Myocyte (in vitro differentiated cells): ENCODE measurements at regions not wholly inside any gene's neighbourhood (a gene's known extent, or its start where the extent isn't known, plus 50 kb on each side); places are given as distances from the start of the nearest gene placed in this dataset.
"Not testable (repeated sequence)": the region's sequence is repeated elsewhere in the genome, so short reads cannot be mapped to it uniquely, and the experiment has no call there.

Experiments
- DNase-seq: peaks from one replicate; pipeline ENCODE4 v3.0.0-alpha.2; 2012; ENCODE audit warnings: low read depth

- DNase-seq, result no peak
Observed at GRCh38 chr11:116059919-116060318, 555.7 kb upstream of the CADM1 start.

- no peak for DNase-seq
Observed at GRCh38 chr11:116057000-116057399, 552.8 kb upstream of the CADM1 start.

DNA sequence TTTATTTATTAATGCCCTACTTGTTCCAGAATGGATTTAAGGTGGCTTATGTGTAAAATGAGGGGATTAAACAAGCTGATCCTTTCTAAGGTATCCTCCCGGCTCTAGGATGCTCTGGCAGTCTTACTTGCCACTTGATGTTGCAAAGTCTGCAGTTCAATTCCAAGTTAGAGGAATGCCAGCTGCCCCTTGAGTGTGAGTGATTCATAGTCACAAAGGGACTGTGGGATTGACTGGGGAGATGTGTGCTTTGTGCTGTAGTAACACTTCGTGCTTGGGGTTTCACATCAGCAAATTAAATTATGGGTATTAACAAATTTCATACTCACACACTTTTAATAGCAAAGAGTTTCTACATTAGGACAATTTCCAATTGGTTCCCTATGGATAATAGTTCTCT lies 550.8 kb upstream of the CADM1 start:
- DNase-seq, result peak; percentile 44

- no peak for DNase-seq
Observed at GRCh38 chr11:116053548-116053919, 549.3 kb upstream of the CADM1 start.

DNA sequence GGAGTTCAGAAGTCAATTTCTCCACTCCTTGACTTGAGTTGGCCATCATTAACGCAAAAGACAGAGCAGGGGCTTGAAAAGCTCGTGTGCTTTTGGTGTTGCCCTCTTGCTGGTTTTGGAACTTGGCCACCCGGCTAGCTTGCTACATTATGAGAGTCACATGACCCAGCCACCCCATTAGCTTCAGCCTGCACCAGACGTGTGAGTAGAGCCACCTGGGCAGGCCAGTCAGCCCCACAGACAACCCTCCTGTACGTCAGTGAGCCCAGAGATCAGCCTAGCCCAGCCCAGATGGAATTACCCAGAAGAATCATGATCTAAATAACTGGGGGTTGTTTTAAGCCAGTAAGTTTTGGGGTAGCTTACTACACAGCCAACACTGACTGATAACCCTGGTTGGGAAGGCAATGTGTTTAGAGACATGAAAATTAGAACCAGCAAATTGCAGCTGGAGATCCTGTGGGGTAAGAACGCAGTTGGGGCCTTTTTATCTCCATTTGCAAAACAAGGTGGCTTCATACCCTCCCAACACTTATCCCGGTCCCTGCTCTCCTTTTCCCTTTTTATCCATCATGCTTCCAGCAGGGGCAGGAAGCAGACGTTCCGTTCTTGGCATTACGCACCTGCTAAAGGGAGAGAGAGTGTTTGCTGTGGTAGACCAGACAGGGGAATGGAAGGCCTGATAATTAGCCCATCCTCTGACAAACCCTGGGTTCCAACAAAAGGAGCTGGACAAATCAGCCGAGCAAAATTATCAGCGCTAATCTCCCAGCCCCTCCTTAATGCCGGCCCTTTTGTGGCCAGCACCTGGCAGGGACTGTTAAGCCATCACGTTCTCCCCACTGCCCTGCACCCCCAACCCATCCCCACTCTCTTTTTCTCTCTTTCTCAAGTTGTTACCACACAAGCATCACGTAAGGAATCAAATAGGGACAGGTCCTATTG lies 548.7 kb upstream of the CADM1 start:
- no peak for DNase-seq

DNA sequence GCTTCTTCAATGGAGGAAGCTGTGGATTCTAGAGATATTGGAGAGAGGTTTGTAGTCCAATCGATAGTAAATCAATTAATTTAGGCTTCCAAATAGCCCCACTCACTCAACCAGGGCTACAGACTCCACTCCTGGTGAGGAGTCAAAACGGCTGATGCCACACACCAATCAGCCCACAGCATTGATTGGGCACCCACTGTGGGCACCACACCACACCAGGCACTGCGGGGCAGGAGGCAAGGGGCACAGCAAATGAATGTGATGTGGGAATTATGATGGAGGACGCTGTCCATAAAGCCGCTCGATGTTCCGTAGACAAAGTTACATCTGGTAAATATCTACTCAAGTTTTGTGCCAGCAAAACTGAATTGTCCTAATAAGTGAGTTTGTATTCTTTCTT lies 547.3 kb upstream of the CADM1 start:
- DNase-seq, result no peak

DNA sequence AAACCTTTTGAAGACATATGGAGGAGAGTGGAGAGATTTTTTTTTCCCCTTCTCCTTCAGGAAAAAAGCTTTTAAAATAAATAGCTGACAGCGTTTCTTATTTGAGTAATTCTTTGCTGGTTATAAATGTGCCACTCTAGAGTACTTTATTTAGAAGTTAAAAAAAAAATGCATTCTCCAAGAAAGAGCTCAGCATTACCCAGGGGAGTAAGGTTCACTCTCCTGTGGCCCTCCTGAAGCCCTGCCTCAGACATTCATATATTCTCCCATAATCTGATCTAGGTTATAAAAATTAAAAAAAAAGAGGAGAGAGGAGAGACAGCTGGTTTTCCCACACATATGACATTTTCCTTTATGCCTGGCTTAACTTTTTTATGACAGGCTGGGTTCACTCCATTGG lies 545.2 kb upstream of the CADM1 start:
- DNase-seq, result no peak

DNA sequence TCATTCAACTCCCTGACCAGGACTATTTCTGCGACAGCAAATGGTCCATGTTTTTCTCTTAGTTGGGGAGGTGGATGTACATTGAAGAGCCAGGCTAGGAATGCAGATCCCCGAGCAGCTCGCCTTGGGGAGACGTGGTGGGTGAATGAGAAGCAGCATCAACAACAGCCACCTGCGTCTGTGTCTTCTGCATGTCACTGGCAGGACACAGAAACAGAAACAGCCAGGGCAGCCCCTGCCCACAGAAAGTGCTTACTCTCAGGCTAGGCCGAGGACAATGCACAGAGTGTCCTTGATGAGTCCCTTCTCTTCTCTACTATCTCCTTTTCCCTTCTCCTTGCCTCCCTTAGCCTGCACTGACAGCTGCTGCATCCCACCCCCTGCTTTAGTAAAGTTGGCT lies 541.9 kb upstream of the CADM1 start:
- DNase-seq, result no peak

- DNase-seq, result no peak
Observed at GRCh38 chr11:116044941-116045340, 540.7 kb upstream of the CADM1 start.

DNA sequence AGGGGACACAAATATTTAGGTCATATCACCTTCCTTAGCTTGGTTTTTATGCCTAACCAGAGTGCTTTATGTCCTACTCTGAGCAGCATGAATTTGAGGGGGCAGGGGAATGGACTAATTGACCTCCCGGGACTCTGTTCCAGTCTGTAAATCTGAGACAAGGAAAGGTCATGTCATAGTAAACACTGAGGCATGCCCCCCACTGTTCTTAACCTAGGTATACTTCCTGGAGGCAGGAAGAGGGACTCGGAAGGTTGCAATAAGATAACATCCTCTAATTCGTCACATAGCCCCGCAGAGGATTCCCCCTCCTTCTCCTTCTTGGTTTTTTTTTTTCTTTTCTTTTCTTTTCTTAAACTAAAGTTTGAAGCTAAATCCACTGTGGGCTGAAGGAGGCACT lies 540.3 kb upstream of the CADM1 start:
- DNase-seq, result no peak

- DNase-seq, result no peak
Observed at GRCh38 chr11:116043857-116044256, 539.6 kb upstream of the CADM1 start.

DNA sequence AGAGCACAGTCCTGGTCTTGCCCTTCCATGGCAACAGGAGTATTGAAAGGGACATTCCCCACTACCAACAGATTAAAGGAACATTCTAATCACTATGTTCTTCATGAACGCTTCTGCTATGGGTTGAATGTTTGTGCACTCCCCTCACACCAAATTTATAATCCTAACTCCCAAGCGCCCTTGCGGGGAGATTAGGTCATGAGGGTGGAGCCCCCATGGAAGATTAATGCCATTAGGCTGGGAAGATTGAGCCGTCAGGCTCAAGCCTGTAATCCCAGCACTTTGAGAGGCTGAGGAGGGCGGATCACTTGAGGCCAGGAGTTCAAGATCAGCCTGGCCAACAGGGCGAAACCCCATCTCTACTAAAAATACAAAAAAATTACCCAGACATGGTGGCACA lies 538.8 kb upstream of the CADM1 start:
- DNase-seq, result not testable (repeated sequence)

DNA sequence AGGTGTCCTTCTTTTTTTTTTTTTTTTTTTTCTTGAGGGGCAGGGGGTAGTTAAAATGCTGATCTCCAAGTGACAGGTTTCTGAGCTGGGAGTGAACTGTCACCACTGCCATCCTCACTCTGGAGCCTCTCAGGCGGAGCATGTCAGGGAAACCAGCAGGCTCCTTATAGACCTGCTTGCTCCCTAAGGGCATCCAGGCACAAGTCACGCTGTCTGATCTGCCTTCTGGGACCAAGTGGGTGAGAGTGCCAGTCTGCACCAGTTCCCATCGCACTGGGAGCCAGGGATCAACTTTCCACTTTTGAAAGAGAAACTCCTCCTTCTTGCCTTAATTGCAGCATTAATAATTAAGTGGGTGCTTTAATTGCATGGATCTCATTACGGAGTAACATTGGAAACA lies 537.9 kb upstream of the CADM1 start:
- no peak for DNase-seq

DNA sequence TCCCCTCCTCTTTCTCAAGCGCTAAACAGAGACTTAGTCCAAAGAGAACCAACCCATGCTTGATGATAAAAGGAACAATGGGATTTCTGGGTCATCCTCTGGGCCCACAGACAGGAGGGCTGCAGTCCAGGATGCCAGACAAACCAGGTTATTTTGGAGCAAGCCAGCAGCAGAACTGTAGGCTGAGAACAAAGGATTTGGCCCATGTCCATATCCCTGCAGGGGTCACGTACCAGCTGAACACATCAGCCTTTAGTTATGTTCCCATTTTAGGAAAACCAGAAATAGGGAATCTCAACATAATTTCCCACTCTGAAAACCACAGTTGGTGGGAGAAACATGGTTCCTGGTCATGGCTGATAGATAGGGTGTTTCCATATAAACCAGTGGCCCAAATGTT lies 533.6 kb upstream of the CADM1 start:
- DNase-seq, result peak; percentile 25

DNA sequence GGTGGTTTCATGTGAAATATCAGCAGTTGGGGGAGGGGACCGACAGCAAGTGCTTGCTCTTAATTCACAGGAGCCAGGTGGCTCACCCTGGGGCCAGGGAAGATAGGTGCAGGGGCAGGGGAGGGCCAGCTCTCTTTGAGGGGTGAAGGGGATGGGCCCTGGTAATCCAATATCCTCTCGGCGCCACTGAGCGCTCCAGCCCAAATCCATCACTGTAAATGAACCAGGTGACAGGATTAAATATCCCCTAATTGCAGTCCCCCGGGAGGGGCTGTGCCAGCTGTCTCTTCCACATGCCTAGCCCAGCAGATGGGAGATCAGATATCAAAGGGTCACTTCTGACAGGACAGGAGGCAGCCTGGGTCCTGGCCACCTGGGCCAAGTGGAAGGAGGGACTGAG lies 531.8 kb upstream of the CADM1 start:
- DNase-seq, result peak; percentile 24

DNA sequence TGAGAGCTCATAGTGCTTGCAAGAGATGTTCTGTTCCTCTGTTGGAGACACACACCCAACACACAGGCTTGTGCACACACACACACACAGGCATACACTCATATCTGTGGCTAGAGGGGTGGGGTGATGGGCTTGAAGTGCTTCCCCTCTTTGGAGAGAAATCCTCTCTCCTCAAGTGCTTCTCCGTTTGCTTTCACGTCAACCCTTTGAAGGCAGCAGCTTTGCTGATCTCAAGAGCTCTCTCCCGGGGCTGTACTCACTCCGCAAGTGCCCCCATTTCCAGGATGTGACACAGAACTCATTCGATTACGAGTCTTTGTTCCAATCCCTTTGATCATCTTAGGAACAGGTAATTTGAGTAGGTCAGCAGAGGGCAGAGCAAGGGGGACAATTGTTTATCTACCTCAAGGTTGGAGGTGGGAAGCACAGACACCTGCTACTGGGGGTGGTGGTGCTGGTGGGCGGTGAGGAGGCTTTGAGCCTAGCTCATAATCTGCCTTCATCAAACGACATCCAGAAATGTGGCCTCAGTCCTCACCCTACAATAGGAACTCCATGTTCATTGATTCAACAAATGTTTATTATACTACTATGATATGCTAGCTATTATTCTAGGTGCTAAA lies 529.8 kb upstream of the CADM1 start:
- no peak for DNase-seq

DNA sequence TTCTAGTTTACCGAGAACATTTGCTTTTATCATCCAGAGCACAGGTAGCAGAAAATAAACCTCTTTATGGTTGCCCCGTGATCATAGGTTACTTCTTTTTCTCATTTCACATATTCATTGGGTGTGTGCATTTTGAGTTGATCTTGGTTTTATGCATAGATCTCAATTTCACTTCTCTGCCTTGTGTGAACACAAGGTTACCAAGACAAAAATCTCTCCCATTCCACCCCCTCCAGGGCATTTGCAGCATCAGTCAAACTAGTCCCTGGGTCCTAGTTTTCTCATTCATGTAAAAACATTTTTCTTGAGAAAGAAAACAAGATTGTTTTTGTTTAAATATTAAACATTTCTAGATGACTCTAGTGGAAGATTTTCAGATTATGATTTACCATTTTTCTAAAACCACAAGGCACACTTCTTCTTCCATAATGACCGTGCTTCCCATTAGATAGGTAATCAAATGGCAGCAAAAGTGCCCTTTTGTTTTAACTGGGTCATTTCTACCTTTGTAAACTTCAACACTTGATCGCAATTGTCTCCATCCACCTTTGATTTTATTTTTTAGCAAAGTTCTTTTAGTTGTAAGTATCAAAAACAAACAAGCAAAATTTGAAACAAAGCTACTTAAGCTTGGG lies 526.6 kb upstream of the CADM1 start:
- DNase-seq, result no peak

DNA sequence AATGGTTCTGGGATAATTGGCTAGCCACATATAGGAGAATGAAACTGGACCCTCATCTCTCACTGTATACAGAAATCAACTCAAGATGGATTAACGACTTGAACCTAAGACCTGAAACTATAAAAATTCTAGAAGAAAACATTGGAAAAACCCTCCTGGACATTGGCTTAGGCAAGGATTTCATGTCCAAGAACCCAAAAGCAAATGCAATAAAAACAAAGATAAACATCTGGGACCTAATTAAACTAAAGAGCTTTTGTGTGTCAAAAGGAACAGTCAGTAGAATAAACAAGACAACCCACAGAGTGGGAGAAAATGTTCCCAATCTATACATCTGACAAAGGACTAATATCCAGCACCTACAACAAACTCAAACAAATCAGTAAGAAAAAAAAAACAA lies 524.3 kb upstream of the CADM1 start:
- not testable (repeated sequence) for DNase-seq

DNA sequence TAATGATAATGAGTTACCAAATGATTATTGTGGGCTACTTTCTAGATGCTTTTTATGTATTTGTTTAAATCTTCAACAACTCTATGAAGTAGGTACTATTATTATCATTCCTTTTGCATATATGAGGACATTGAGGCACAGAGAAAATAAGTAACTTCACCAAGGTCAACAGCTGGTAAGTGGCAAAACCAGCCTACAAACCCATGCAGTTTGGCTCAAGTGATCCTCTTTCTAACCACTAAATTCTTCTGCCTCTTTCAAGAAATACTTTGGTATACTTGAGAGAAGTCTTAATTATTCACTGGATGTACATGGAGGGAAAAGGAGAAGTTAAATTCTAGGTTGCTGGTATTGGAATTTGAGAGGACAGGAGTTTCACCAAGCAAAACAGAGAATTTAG lies 495.2 kb upstream of the CADM1 start:
- no peak for DNase-seq

GRCh38 chr11:115996808-115997188 lies 492.6 kb upstream of the CADM1 start:
- DNase-seq, result no peak

GRCh38 chr11:115996125-115996807 lies 492.1 kb upstream of the CADM1 start:
- no peak for DNase-seq

DNA sequence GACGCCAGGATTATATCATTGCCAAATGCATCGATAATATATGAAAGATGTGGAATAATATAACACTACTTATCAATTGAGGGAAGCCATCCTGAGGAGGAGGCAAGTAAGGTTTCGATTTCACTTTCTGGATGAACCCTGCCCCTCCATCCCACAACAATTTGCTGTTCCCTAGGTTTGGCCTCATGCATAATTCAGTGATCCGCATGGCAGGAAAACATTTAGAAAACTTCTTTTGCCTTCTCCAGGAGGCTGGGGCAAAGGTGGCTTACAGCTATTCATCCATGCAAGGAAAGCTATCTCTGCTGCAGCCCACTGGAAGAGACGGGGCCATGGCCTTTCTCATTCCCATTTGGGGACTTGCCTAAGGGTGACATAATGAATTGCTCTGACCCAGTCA lies 489.4 kb upstream of the CADM1 start:
- no peak for DNase-seq
